Renal cortical epithelial cell (primary cell): ENCODE measurements at regions not wholly inside any gene's neighbourhood (a gene's known extent, or its start where the extent isn't known, plus 50 kb on each side); places are given as distances from the start of the nearest gene placed in this dataset.
A peak's percentile ranks its signal among the peaks of the same experiment; 100 is the strongest.

Experiments
- DNase-seq: peaks from one replicate; pipeline ENCODE4 v3.0.0-alpha.2; 2011; ENCODE audit warnings: low read depth

DNA sequence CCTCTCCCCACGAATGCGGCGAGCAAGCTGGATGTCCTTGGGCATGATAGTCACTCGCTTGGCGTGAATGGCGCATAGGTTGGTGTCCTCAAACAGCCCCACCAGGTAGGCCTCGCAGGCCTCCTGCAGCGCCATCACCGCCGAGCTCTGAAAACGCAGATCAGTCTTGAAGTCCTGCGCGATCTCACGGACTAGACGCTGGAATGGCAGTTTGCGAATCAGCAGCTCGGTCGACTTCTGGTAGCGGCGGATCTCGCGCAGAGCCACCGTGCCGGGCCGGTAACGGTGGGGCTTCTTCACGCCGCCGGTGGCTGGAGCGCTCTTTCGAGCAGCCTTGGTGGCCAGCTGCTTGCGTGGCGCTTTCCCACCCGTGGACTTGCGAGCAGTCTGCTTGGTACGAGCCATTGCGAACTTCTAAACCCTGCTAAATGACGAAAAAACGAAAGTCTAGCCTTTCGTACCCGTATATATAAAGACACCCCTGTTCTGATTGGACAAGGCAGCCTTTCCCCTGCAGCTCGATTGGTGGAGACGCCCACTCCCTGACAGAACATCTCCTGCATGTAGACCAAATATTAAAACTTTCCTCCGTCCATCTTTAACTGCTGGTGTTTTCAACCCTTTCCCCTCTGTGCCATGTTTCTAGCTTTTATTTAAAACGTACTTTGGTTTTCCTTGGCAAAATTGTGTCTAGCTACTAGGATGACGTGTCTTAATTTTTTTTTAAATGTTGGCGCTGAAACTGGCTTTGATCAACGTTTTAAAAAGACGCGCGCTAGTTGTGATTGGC, 109.8 kb downstream of the HFE start:
- peak; percentile 90 for DNase-seq

DNA sequence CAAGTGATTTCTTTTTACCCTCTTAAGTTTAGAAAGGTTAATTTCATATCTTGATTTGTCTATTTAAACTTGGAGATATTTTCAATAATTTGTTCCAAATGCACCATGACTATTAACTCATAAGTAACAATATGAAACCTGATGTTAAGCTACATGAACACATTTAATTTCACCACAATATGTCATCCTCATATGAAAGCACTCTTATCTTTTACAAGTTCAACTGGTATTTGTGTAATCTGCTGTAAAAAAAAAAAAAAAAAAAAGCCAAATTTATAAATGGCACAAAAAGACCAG, 110.4 kb downstream of the HFE start:
- DNase-seq = no peak

- DNase-seq = peak; percentile 60
These were observed 110.9 kb downstream of the HFE start for GRCh38 chr6:26197933-26198721.

- peak; percentile 32 for DNase-seq
These were observed 111.5 kb downstream of the HFE start for GRCh38 chr6:26198722-26199056.

- peak; percentile 98 for DNase-seq
These were observed 112.0 kb downstream of the HFE start for GRCh38 chr6:26199057-26199772.

GRCh38 chr6:26199773-26200764, 112.8 kb downstream of the HFE start:
- DNase-seq = peak; percentile 46

- DNase-seq = no peak
These were observed 113.9 kb downstream of the HFE start for GRCh38 chr6:26200918-26201721.

DNA sequence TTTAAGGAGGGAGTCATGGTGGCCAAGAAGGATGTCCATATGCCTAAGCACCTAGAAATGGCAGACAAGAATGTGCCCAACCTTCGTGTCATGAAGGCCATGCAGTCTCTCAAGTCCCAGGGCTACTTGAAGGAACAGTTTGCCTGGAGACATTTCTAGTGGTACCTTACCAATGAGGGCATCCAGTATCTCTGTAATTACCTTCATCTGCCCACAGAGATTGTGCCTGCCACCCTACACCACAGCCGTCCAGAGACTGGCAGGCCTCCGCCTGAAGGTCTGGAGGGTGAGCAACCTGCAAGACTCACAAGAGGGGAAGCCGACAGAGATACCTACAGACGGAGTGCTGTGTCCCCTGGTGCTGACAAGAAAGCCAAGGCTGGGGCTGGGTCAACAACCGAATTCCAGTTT, 115.0 kb downstream of the HFE start:
- no peak for DNase-seq

- no peak for DNase-seq
These were observed 115.8 kb downstream of the HFE start for GRCh38 chr6:26202811-26203583.

GRCh38 chr6:26204332-26205160, 117.3 kb downstream of the HFE start:
- peak; percentile 98 for DNase-seq

DNA sequence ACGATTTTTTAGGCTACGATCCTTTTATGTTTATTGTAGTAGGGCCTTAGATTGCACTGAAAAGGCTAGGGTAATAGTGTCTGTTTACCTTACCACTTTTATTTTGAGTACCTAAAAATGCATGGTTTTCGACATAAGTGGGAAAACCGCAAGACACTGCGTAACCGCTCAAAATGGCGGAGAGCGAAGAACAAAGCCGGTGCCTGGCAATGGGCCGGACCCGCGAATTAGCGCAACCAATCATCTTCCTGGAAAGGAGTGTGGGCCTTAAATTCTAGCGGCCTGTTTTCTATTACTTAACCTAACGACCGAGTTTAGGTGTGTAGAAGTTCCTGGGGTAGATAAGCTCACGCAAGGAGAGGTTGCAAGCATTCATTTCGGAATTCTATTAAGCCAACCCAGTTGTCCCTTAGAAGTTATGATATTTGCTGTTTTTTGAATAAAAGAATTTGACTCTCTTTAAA, 118.0 kb downstream of the HFE start:
- DNase-seq = peak; percentile 81

GRCh38 chr6:26205625-26206574, 118.7 kb downstream of the HFE start:
- peak; percentile 84 for DNase-seq

DNA sequence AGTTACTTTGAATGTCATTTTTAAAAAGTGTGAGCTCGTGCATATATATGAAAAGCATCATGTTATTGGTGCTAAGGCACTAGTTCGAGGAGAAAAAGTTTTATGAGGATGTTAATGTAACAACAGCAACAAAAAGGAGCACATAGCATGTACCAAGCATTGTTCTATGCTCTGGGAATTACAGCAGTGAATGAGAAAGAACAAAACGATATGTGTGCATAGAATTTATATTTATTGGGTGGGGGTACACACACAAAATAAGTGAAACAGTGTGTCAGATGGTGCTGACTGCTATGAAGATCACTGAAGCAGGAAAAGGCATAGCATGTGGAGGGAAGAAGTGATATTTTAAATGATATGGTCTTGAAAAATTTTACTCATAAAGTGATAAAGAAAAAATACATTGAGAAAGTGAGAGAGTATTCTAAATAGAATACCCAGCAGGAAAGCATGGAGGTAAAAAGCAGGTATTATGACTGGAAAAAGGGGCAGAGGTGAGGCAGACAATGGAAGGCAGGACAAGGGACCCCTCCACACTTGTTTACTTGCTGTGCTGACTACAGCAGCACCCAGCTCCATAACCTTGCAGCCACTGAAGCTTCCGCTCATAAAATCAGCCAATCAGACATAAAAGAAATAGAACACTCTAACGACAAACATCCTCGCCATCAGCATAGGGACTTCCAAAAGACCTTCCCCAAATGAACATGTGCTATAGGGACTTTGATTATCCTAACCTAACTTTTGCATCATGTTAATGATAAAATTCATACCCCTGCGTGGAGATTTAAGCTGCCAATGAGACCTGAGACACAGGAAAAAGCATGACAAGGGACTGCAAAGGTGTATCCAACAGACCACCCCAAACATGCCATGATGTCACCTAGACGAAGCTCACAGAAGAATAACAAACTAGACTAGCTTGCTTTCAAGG, 119.9 kb downstream of the HFE start:
- DNase-seq = no peak

DNA sequence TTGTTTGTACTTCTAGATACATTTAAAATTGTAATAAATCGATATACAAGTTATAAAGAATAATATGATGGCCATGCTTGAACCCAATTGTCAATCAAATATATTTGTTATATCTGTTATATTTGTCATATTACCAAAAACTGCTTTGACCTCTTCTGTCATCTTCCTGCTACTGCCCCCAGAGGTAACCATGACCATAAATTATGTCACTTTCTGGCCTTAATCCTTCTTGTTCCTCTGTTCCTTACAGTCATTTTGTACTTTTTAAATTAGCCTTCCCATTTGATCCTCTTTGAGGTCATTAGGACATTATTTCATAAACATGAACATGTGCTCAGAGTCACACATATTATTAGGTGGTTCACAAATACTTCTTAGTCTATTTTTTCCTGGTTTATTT, 124.7 kb downstream of the HFE start:
- no peak for DNase-seq

GRCh38 chr6:26213334-26214075, 126.3 kb downstream of the HFE start:
- DNase-seq = no peak
